SK-N-SH treated with all-trans-retinoic acid at 6 μM for 48 hours (cell line): ENCODE measurements at regions not wholly inside any gene's neighbourhood (a gene's known extent, or its start where the extent isn't known, plus 50 kb on each side); places are given as distances from the start of the nearest gene placed in this dataset.

ENCODE experiments used
- ATAC-seq: fragments of 200-7000 bp; cut with Tn5 transposase; 3 replicates; pipeline ENCODE4 v1.9.1; 2020; ENCODE audit warnings: mild to moderate bottlenecking, moderate library complexity
- ARNTL ChIP-seq: fragments of 450-650 bp; formaldehyde crosslinking; IDR thresholded peaks from 2 replicates; pipeline ENCODE4 v1.5.0; 2020; ENCODE audit warnings: low read depth, mild to moderate bottlenecking, moderate library complexity, borderline replicate concordance
- BACH2 ChIP-seq: fragments of 250-450 bp; sonication (Bioruptor Pico); IDR thresholded peaks from 2 replicates; pipeline ENCODE4 v1.9.0; 2021; ENCODE audit warnings: mild to moderate bottlenecking, borderline replicate concordance
- CREB5 ChIP-seq: fragments of 250-450 bp; sonication (Bioruptor Pico); IDR thresholded peaks from 2 replicates; pipeline ENCODE4 v1.5.1; 2020; ENCODE audit warnings: low read depth, mild to moderate bottlenecking, moderate library complexity
- CSDC2 ChIP-seq: fragments of 250-450 bp; sonication (Bioruptor Pico); IDR thresholded peaks from 2 replicates; pipeline ENCODE4 v1.5.0; 2020; ENCODE audit warnings: mild to moderate bottlenecking, moderate library complexity
- CSRNP3 ChIP-seq: fragments of 250-450 bp; sonication (Bioruptor Pico); IDR thresholded peaks from 2 replicates; pipeline ENCODE4 v1.5.1; 2021; ENCODE audit warnings: mild to moderate bottlenecking, moderate library complexity
- ESRRG ChIP-seq: fragments of 250-450 bp; sonication (Bioruptor Pico); IDR thresholded peaks from 2 replicates; pipeline ENCODE4 v1.6.1; 2021; ENCODE audit warnings: mild to moderate bottlenecking
- GLIS3 ChIP-seq: fragments of 250-450 bp; sonication (Bioruptor Pico); IDR thresholded peaks from 2 replicates; pipeline ENCODE4 v1.5.0; 2020; ENCODE audit warnings: mild to moderate bottlenecking, moderate library complexity
- ISL1 ChIP-seq: fragments of 250-450 bp; sonication (Bioruptor Pico); IDR thresholded peaks from 2 replicates; pipeline ENCODE4 v2.1.2; 2022; ENCODE audit warnings: mild to moderate bottlenecking, moderate library complexity
- OSR1 ChIP-seq: fragments of 250-450 bp; sonication (Bioruptor Pico); IDR thresholded peaks from 2 replicates; pipeline ENCODE4 v1.8.0; 2022; ENCODE audit warnings: moderate library complexity, mild to moderate bottlenecking, inconsistent platforms
- RARB ChIP-seq: fragments of 250-450 bp; sonication (Bioruptor Pico); IDR thresholded peaks from 2 replicates; pipeline ENCODE4 v1.8.0; 2021; ENCODE audit warnings: mild to moderate bottlenecking, moderate library complexity
- SNAI2 ChIP-seq: fragments of 250-450 bp; sonication (Bioruptor Pico); IDR thresholded peaks from 2 replicates; pipeline ENCODE4 v1.5.0; 2020; ENCODE audit warnings: mild to moderate bottlenecking, moderate library complexity
- TCF4 ChIP-seq: fragments of 250-450 bp; sonication (Bioruptor Pico); IDR thresholded peaks from 2 replicates; pipeline ENCODE4 v1.8.0; 2021; ENCODE audit warnings: mild to moderate bottlenecking, moderate library complexity, borderline replicate concordance
- TOX ChIP-seq: fragments of 250-450 bp; sonication (Bioruptor Pico); IDR thresholded peaks from 2 replicates; pipeline ENCODE4 v1.8.0; 2021; ENCODE audit warnings: mild to moderate bottlenecking, moderate library complexity, borderline replicate concordance
- ZC3H10 ChIP-seq: fragments of 250-450 bp; sonication (Bioruptor Pico); IDR thresholded peaks from 2 replicates; pipeline ENCODE4 v1.5.1; 2021; ENCODE audit warnings: mild to moderate bottlenecking, moderate library complexity
- ZFP3 ChIP-seq: fragments of 250-450 bp; sonication (Bioruptor Pico); IDR thresholded peaks from 2 replicates; pipeline ENCODE4 v1.5.0; 2020; ENCODE audit warnings: mild to moderate bottlenecking, moderate library complexity
- ZNF565 ChIP-seq: fragments of 450-650 bp; formaldehyde crosslinking; conservative IDR thresholded peaks from 2 replicates; pipeline ENCODE4 v1.5.0; 2020; ENCODE audit warnings: low read depth, mild to moderate bottlenecking, moderate library complexity
- ZNF70 ChIP-seq: fragments of 450-650 bp; formaldehyde crosslinking; IDR thresholded peaks from 2 replicates; pipeline ENCODE4 v1.5.0; 2020; ENCODE audit warnings: mild to moderate bottlenecking, moderate library complexity
- ZNF8 ChIP-seq: fragments of 450-650 bp; formaldehyde crosslinking; IDR thresholded peaks from 2 replicates; pipeline ENCODE4 v1.5.0; 2020; ENCODE audit warnings: mild to moderate bottlenecking, moderate library complexity
- TF ChIP-seq, protein P1 (sequence below): fragments of 250-450 bp; sonication (Bioruptor Pico); IDR thresholded peaks from 2 replicates; pipeline ENCODE4 v1.8.0; 2020; ENCODE audit warnings: mild to moderate bottlenecking, moderate library complexity, borderline replicate concordance
- TF ChIP-seq, protein P2 (sequence below): fragments of 250-450 bp; sonication (Bioruptor Pico); IDR thresholded peaks from 2 replicates; pipeline ENCODE4 v1.5.0; 2020; ENCODE audit warnings: mild to moderate bottlenecking, moderate library complexity

DNA sequence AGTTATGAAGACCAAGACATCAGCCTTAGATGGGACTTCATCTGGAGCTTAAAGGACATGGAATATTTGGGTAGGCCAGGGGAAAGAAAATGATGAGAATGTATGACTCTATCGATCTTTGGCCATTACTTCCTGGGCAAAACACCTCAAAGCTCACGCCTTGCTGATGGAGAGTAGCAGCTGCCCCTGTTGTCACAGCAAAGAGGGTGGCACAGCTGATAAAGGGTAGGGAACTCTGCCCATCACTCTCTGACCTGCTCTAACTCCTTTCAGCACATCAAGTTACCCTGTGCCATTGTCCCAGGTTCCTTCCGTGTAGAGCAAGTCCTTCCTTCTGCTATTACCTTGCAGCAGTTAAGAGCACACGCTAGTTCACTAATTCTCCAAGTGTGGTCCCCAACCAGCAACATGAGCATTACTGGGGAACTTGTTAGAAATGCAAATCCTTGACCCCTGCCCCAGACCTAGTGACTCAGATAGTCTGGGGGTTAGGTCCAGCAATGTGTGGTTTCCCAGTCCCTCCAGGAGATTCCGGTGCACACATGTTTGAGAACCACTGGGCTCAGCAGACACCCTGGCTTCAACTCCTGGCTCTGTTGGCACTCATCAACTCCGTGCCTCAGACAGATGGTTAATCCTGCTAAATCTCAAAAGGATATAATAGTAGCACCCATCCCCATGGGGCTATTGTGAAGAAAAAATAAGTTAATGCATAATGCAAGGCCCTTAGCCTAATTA lies 93.7 kb upstream of the EEA1 start:
- no peak for TF ChIP-seq ZNF565 (CRISPR knock-in tag)
- no peak for TF ChIP-seq ZNF70
- TF ChIP-seq CREB5 (CRISPR knock-in tag): no peak
- no peak for TF ChIP-seq OSR1 (CRISPR knock-in tag)
- no peak for TF ChIP-seq ZFP3
- TF ChIP-seq CSDC2: no peak
- TF ChIP-seq ZC3H10: no peak
- no peak for TF ChIP-seq TCF4 (CRISPR knock-in tag)
- TF ChIP-seq BACH2 (CRISPR knock-in tag): no peak
- no peak for TF ChIP-seq SNAI2
- TF ChIP-seq ARNTL (CRISPR knock-in tag): no peak
- no peak for ATAC-seq

- TF ChIP-seq ARNTL (CRISPR knock-in tag): no peak
- no peak for TF ChIP-seq ZNF70
- TF ChIP-seq, protein P1, sequence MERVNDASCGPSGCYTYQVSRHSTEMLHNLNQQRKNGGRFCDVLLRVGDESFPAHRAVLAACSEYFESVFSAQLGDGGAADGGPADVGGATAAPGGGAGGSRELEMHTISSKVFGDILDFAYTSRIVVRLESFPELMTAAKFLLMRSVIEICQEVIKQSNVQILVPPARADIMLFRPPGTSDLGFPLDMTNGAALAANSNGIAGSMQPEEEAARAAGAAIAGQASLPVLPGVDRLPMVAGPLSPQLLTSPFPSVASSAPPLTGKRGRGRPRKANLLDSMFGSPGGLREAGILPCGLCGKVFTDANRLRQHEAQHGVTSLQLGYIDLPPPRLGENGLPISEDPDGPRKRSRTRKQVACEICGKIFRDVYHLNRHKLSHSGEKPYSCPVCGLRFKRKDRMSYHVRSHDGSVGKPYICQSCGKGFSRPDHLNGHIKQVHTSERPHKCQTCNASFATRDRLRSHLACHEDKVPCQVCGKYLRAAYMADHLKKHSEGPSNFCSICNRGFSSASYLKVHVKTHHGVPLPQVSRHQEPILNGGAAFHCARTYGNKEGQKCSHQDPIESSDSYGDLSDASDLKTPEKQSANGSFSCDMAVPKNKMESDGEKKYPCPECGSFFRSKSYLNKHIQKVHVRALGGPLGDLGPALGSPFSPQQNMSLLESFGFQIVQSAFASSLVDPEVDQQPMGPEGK (CRISPR knock-in tag): no peak
- TF ChIP-seq CSRNP3 (CRISPR knock-in tag): no peak
- TF ChIP-seq TOX (CRISPR knock-in tag): no peak
- no peak for TF ChIP-seq BACH2 (CRISPR knock-in tag)
- no peak for TF ChIP-seq RARB (CRISPR knock-in tag)
- TF ChIP-seq ZC3H10: no peak
- TF ChIP-seq CSDC2: no peak
- TF ChIP-seq CREB5 (CRISPR knock-in tag): no peak
- peak; percentile 97 for ATAC-seq
Measured at GRCh38 chr12:93025145-93026103, 96.3 kb upstream of the EEA1 start.

- no peak for ATAC-seq
- TF ChIP-seq ZC3H10 (no peak), ISL1 (no peak), ZNF8 (CRISPR knock-in tag) (no peak), GLIS3 (no peak), TOX (CRISPR knock-in tag) (no peak), ZNF70 (no peak), ZFP3 (no peak), ESRRG (CRISPR knock-in tag) (no peak), ARNTL (CRISPR knock-in tag) (no peak), BACH2 (CRISPR knock-in tag) (no peak)
- TF ChIP-seq, protein P2, sequence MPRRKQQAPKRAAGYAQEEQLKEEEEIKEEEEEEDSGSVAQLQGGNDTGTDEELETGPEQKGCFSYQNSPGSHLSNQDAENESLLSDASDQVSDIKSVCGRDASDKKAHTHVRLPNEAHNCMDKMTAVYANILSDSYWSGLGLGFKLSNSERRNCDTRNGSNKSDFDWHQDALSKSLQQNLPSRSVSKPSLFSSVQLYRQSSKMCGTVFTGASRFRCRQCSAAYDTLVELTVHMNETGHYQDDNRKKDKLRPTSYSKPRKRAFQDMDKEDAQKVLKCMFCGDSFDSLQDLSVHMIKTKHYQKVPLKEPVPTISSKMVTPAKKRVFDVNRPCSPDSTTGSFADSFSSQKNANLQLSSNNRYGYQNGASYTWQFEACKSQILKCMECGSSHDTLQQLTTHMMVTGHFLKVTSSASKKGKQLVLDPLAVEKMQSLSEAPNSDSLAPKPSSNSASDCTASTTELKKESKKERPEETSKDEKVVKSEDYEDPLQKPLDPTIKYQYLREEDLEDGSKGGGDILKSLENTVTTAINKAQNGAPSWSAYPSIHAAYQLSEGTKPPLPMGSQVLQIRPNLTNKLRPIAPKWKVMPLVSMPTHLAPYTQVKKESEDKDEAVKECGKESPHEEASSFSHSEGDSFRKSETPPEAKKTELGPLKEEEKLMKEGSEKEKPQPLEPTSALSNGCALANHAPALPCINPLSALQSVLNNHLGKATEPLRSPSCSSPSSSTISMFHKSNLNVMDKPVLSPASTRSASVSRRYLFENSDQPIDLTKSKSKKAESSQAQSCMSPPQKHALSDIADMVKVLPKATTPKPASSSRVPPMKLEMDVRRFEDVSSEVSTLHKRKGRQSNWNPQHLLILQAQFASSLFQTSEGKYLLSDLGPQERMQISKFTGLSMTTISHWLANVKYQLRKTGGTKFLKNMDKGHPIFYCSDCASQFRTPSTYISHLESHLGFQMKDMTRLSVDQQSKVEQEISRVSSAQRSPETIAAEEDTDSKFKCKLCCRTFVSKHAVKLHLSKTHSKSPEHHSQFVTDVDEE (CRISPR knock-in tag): no peak
Measured at GRCh38 chr12:93027041-93027440, 97.9 kb upstream of the EEA1 start.
